GM12878 (cell line): ENCODE measurements at regions not wholly inside any gene's neighbourhood (a gene's known extent, or its start where the extent isn't known, plus 50 kb on each side); places are given as distances from the start of the nearest gene placed in this dataset.

Experiments
- ATAC-seq: fragments of 200-7000 bp; cut with Tn5 transposase; 3 replicates; pipeline ENCODE4 v1.9.1; 2020; ENCODE audit warnings: mild to moderate bottlenecking, moderate library complexity
- BruUV-seq: library from RNA; stranded (reverse); fragments of 400-500 nt; replicated peaks from 2 replicates; lab custom pipeline; 2021; lab: Mats Ljungman, UMichigan
- CTCF ChIA-PET: fragments of 300-600 bp; sonication (Branson Sonifier 250); formaldehyde crosslinking; extraction: SDS; loops from one replicate; lab custom pipeline; 2021; ENCODE audit warnings: inconsistent platforms; lab: Yijun Ruan, JAX
- POLR2A ChIA-PET: fragments of 350-600 bp; formaldehyde crosslinking; extraction: SDS; loops from one replicate; lab custom pipeline; 2021; ENCODE audit warnings: inconsistent platforms; lab: Charles Lee
- RAD21 ChIA-PET: fragments of 300-600 bp; sonication (Branson Sonifier 250); formaldehyde crosslinking; loops from one replicate; lab custom pipeline; 2023; ENCODE audit warnings: antibody characterized with exemption; ENCODE audit not compliant: unreplicated experiment; lab: Charles Lee
- SMC1A ChIA-PET: fragments of 300-600 bp; sonication (Branson Sonifier 250); formaldehyde crosslinking; loops from one replicate; lab custom pipeline; 2023; ENCODE audit not compliant: unreplicated experiment, uncharacterized antibody; lab: Charles Lee
- DNase-seq: peaks from one replicate; pipeline ENCODE4 v3.0.0-alpha.2; 2011; ENCODE audit warnings: low read depth, low spot score
- FAIRE-seq: peaks from 3 replicates; lab custom pipeline; 2011; peaks lifted over from hg19 to GRCh38; lab: Jason Lieb, UNC
- H2AFZ ChIP-seq: 2 replicates; pipeline ENCODE4 v1.6.0; 2011; ENCODE audit warnings: low read depth, low read length, control low read depth; ENCODE audit not compliant: control insufficient read depth
- H3K27ac ChIP-seq: 2 replicates; pipeline ENCODE4 v1.5.1; 2011; ENCODE audit warnings: control low read depth; ENCODE audit not compliant: control insufficient read depth, insufficient read depth
- H3K27me3 ChIP-seq, 2 experiments: replicated peaks in 1 of 2; 2 replicates each; pipeline versions ENCODE4 v1.6.0 to v1.6.1; 2011; ENCODE audit warnings: low read length in 1 of 2; ENCODE audit not compliant: control insufficient read depth in 2 of 2, insufficient read depth in 2 of 2
- H3K36me3 ChIP-seq, 2 experiments: 2 replicates each; pipeline ENCODE4 v1.5.1; 2011; ENCODE audit warnings: low read length in 1 of 2; ENCODE audit not compliant: control insufficient read depth in 2 of 2, insufficient read depth in 2 of 2
- H3K4me1 ChIP-seq: 2 replicates; pipeline ENCODE4 v1.6.1; 2011; ENCODE audit warnings: mild to moderate bottlenecking, low read length, moderate library complexity, mixed read lengths; ENCODE audit not compliant: control insufficient read depth, insufficient read depth
- H3K4me2 ChIP-seq: 2 replicates; pipeline ENCODE4 v1.6.0; 2011; ENCODE audit warnings: control low read depth; ENCODE audit not compliant: control insufficient read depth, insufficient read depth
- H3K4me3 ChIP-seq: fragments of 200-600 bp; sonication (generic); 2 replicates; pipeline ENCODE4 v1.5.1; 2016
- H3K79me2 ChIP-seq: 2 replicates; pipeline ENCODE4 v1.6.0; 2011; ENCODE audit warnings: low read length; ENCODE audit not compliant: control insufficient read depth, insufficient read depth
- H3K9ac ChIP-seq: 2 replicates; pipeline ENCODE4 v1.8.0; 2011; ENCODE audit warnings: low read length, control low read depth, mixed read lengths; ENCODE audit not compliant: control insufficient read depth, insufficient read depth
- H3K9me3 ChIP-seq: replicated peaks from 3 replicates; pipeline ENCODE4 v1.5.1; 2011; ENCODE audit warnings: mild to moderate bottlenecking, low read length; ENCODE audit not compliant: control insufficient read depth, insufficient read depth
- H4K20me1 ChIP-seq: 2 replicates; pipeline ENCODE4 v1.6.0; 2011; ENCODE audit not compliant: control insufficient read depth, insufficient read depth
- ATF2 ChIP-seq: IDR thresholded peaks from 2 replicates; pipeline ENCODE4 v1.6.1; 2012; ENCODE audit warnings: low read length, inconsistent platforms
- ATF7 ChIP-seq: fragments of 450-650 bp; IDR thresholded peaks from 2 replicates; pipeline ENCODE4 v1.6.1; 2016; ENCODE audit warnings: low read depth, mild to moderate bottlenecking
- BCL11A ChIP-seq: IDR thresholded peaks from 2 replicates; pipeline ENCODE4 v1.6.1; 2011; ENCODE audit warnings: low read depth, low read length
- CBFB ChIP-seq: IDR thresholded peaks from 2 replicates; pipeline ENCODE4 v1.6.1; 2016; ENCODE audit warnings: antibody characterized with exemption, low read depth
- CEBPB ChIP-seq, 2 experiments: fragments of 150-350 bp in 1 of 2; IDR thresholded peaks; 2 replicates each; pipeline ENCODE4 v1.6.1; 2012 to 2014; ENCODE audit warnings: low read depth in 2 of 2, low read length in 2 of 2, borderline replicate concordance in 1 of 2, inconsistent platforms in 1 of 2
- CREB1 ChIP-seq: IDR thresholded peaks from 2 replicates; pipeline ENCODE4 v1.6.1; 2012; ENCODE audit warnings: low read depth, mild to moderate bottlenecking, inconsistent platforms
- CREM ChIP-seq: IDR thresholded peaks from 2 replicates; pipeline ENCODE4 v1.6.1; 2014; ENCODE audit warnings: antibody characterized with exemption, low read depth
- DPF2 ChIP-seq: fragments of 450-650 bp; IDR thresholded peaks from 2 replicates; pipeline ENCODE4 v1.6.1; 2017; ENCODE audit warnings: mild to moderate bottlenecking
- ESRRA ChIP-seq: IDR thresholded peaks from 2 replicates; pipeline ENCODE4 v1.6.1; 2012; ENCODE audit warnings: mild to moderate bottlenecking, low read length, improper control_type of control experiment
- ETV6 ChIP-seq, 2 experiments: fragments of 450-650 bp in 1 of 2; IDR thresholded peaks in 1 of 2; conservative IDR thresholded peaks in 1 of 2; 2 replicates each; pipeline ENCODE4 v1.6.1; 2014; ENCODE audit warnings: antibody characterized with exemption in 1 of 2, borderline replicate concordance in 1 of 2, low read depth in 1 of 2, mild to moderate bottlenecking in 1 of 2, moderate library complexity in 1 of 2
- FOXM1 ChIP-seq: IDR thresholded peaks from 2 replicates; pipeline ENCODE4 v1.6.1; 2012; ENCODE audit warnings: low read depth, mild to moderate bottlenecking, inconsistent platforms, low read length, moderate library complexity
- GABPA ChIP-seq: IDR thresholded peaks from 2 replicates; pipeline ENCODE4 v1.6.1; 2014; ENCODE audit warnings: antibody characterized with exemption, low read depth, mild to moderate bottlenecking, inconsistent platforms
- IKZF2 ChIP-seq, 2 experiments: fragments of 450-650 bp; IDR thresholded peaks; 2 replicates each; pipeline ENCODE4 v1.6.1; 2017; ENCODE audit warnings: mild to moderate bottlenecking in 2 of 2, moderate library complexity in 2 of 2
- JUND ChIP-seq: IDR thresholded peaks from 2 replicates; pipeline ENCODE4 v1.6.1; 2012; ENCODE audit warnings: low read depth, mild to moderate bottlenecking, low read length, improper control_type of control experiment, moderate library complexity
- MTA2 ChIP-seq: fragments of 450-650 bp; IDR thresholded peaks from 2 replicates; pipeline ENCODE4 v1.6.1; 2016; ENCODE audit warnings: low read depth, mild to moderate bottlenecking, moderate library complexity
- NFIC ChIP-seq: IDR thresholded peaks from 2 replicates; pipeline ENCODE4 v1.6.1; 2012; ENCODE audit warnings: low read depth, mild to moderate bottlenecking, inconsistent platforms, low read length, moderate library complexity
- NR2C2 ChIP-seq: IDR thresholded peaks from 2 replicates; pipeline ENCODE4 v1.6.1; 2011; ENCODE audit warnings: borderline replicate concordance, low read depth; ENCODE audit not compliant: control insufficient read depth, insufficient read length
- PBX3 ChIP-seq: IDR thresholded peaks from 2 replicates; pipeline ENCODE4 v1.6.1; 2011; ENCODE audit warnings: mild to moderate bottlenecking, low read depth, low read length, moderate library complexity; ENCODE audit not compliant: insufficient replicate concordance
- RUNX3 ChIP-seq: IDR thresholded peaks from 2 replicates; pipeline ENCODE4 v1.6.1; 2012; ENCODE audit warnings: low read length, inconsistent platforms
- SMARCA5 ChIP-seq: fragments of 450-650 bp; IDR thresholded peaks from 2 replicates; pipeline ENCODE4 v1.6.1; 2017; ENCODE audit warnings: mild to moderate bottlenecking
- SRF ChIP-seq, 2 experiments: IDR thresholded peaks; 2 replicates each; pipeline ENCODE4 v1.6.1; 2011; ENCODE audit warnings: low read depth in 2 of 2, low read length in 2 of 2, mild to moderate bottlenecking in 1 of 2, moderate library complexity in 1 of 2
- TCF12 ChIP-seq: IDR thresholded peaks from 2 replicates; pipeline ENCODE4 v1.6.1; 2011; ENCODE audit warnings: low read depth, mild to moderate bottlenecking, low read length
- TCF3 ChIP-seq: IDR thresholded peaks from 2 replicates; pipeline ENCODE4 v1.6.1; 2012; ENCODE audit warnings: low read depth, mild to moderate bottlenecking, low read length, borderline replicate concordance; ENCODE audit not compliant: insufficient read depth
- WGBS: methylation state at CpG from one replicate; pipeline ENCODE4 v1.1.6; 2016; ENCODE audit warnings: low lambda C conversion rate; ENCODE audit not compliant: insufficient replicate concordance, insufficient coverage; ENCODE audit errors: missing lambda C conversion rate; 5-methylcytosine and 5-hydroxymethylcytosine counted together
- in situ Hi-C: fragments of 300-500 bp; cut with MboI; formaldehyde crosslinking; loops from 9 replicates; pipeline ENCODE4 v1.14.3; 2018; ENCODE audit warnings: mixed read lengths
- intact Hi-C: fragments of 100-400 bp; cut with micrococcal nuclease; formaldehyde crosslinking; loops from one replicate; pipeline ENCODE4 v1.14.2; 2022; ENCODE audit not compliant: unreplicated experiment

- H4K20me1 ChIP-seq = no peaks in the 10 kb centered on the region
- ChIA-PET CTCF (interaction anchor here (0.6 to 1.6 kb wide), 4 partner anchors 9 to 268 kb away, joined by 3 to 4 read pairs (median 3); no protein-coding TSS in a partner anchor), SMC1A (interaction anchor here (0.7 to 2.1 kb wide), 16 partner anchors 9 to 163 kb away, joined by 3 to 14 read pairs (median 4); no protein-coding TSS in a partner anchor), RAD21 (interaction anchor here (0.9 to 1.5 kb wide), 7 partner anchors 11 to 143 kb away, joined by 3 to 4 read pairs (median 3); no protein-coding TSS in a partner anchor), POLR2A (no interaction called here)
- no peaks in the 10 kb centered on the region for H3K36me3 ChIP-seq
- in situ Hi-C loops (no loop called here), intact Hi-C loops (no loop called here)
- WGBS = 17% methylated on average over 11 of the region's 11 CpGs
- no peak for FAIRE-seq
- no peak overlapping the region for H3K4me2 ChIP-seq
- H3K9me3 ChIP-seq = no peaks in the 10 kb centered on the region
- no TSS peak for BruUV-seq
- no peaks in the 10 kb centered on the region for H3K27me3 ChIP-seq
- H3K79me2 ChIP-seq = no peaks in the 10 kb centered on the region
- DNase-seq = no peak
- no peak overlapping the region for H3K27ac ChIP-seq
- H3K4me3 ChIP-seq = no peak overlapping the region
- H3K9ac ChIP-seq = no peak overlapping the region
- peak; percentile 82 for ATAC-seq
- no peak overlapping the region for H2AFZ ChIP-seq
- H3K4me1 ChIP-seq = no peaks in the 10 kb centered on the region
- TF ChIP-seq PBX3 (no peak), NR2C2 (no peak), SMARCA5 (0 out of 2 replicates have a peak, but pooled peaks have one; percentile 27), ESRRA (no peak), TCF3 (no peak), GABPA (peak; percentile 15; the same call in 1 of the 2 replicates), ATF2 (peak; percentile 71), MTA2 (0 out of 2 replicates have a peak, but pooled peaks have one; percentile 16), DPF2 (0 out of 2 replicates have a peak, but pooled peaks have one; percentile 58), CREB1 (peak; percentile 62; the same call in 1 of the 2 replicates), BCL11A (peak; percentile 27; the same call in 1 of the 2 replicates), RUNX3 (peak; percentile 84), CREM (peak; percentile 66), CEBPB (IDR thresholded peaks at IDR 0.05; ENCODE audit: borderline replicate concordance in 1 of 2, low read depth in 2 of 2, low read length in 2 of 2) (peak in 1 of 2 experiments; percentile 49; a peak in 1 of 4 replicates), SRF (IDR thresholded peaks at IDR 0.05; ENCODE audit: low read depth in 2 of 2, low read length in 2 of 2) (no peak), NFIC (peak; percentile 87; the same call in 1 of the 2 replicates), TCF12 (0 out of 2 replicates have a peak, but pooled peaks have one; percentile 37), FOXM1 (peak; percentile 86; the same call in 1 of the 2 replicates), IKZF2 (IDR thresholded peaks at IDR 0.05) (peak in 1 of 2 experiments; percentile 48; a peak in 2 of 4 replicates), CBFB (0 out of 2 replicates have a peak, but pooled peaks have one; percentile 45), ETV6 (conservative IDR thresholded peaks at IDR 0.05 in 1 of 2, IDR thresholded peaks at IDR 0.05 in 1 of 2; ENCODE audit: borderline replicate concordance in 1 of 2, low read depth in 1 of 2) (no peak; a peak in 1 of 4 replicates), JUND (no peak), ATF7 (peak; percentile 46; the same call in 1 of the 2 replicates)
These were observed 143.9 kb downstream of the KCNJ2 start for GRCh38 chr17:70313086-70313852.
